ENCODE measurements at regions not wholly inside any gene's neighbourhood (a gene's known extent, or its start where the extent isn't known, plus 50 kb on each side); places are given as distances from the start of the nearest gene placed in this dataset.

GRCh38 chr13:39956036-39956435 lies 300.6 kb downstream of the COG6 start:
- no peaks in the 10 kb centered on the region for H3K36me3 Mint-ChIP-seq (ENCODE audit: unreplicated experiment)
- H3K9me3 Mint-ChIP-seq (ENCODE audit: unreplicated experiment): no peaks in the 10 kb centered on the region
- H3K4me3 Mint-ChIP-seq (ENCODE audit: unreplicated experiment): no peak overlapping the region
- TF ChIP-seq, protein P1, sequence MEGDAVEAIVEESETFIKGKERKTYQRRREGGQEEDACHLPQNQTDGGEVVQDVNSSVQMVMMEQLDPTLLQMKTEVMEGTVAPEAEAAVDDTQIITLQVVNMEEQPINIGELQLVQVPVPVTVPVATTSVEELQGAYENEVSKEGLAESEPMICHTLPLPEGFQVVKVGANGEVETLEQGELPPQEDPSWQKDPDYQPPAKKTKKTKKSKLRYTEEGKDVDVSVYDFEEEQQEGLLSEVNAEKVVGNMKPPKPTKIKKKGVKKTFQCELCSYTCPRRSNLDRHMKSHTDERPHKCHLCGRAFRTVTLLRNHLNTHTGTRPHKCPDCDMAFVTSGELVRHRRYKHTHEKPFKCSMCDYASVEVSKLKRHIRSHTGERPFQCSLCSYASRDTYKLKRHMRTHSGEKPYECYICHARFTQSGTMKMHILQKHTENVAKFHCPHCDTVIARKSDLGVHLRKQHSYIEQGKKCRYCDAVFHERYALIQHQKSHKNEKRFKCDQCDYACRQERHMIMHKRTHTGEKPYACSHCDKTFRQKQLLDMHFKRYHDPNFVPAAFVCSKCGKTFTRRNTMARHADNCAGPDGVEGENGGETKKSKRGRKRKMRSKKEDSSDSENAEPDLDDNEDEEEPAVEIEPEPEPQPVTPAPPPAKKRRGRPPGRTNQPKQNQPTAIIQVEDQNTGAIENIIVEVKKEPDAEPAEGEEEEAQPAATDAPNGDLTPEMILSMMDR (IDR thresholded peaks at IDR 0.05; ENCODE audit: partially characterized antibody, unreplicated experiment): no peak
- DNase-seq: no peak
- no peaks in the 10 kb centered on the region for H3K27me3 Mint-ChIP-seq (ENCODE audit: unreplicated experiment)
- no peak overlapping the region for H3K27ac Mint-ChIP-seq (ENCODE audit: unreplicated experiment)
- peaks cover 2% of the 10 kb centered on the region for H3K4me1 Mint-ChIP-seq (ENCODE audit: low read depth, unreplicated experiment)

GRCh38 chr13:39957868-39958677 lies 302.6 kb downstream of the COG6 start:
- Mint-ChIP-seq H3K9me3 (ENCODE audit: unreplicated experiment) (no peaks in the 10 kb centered on the region), H3K27ac (ENCODE audit: unreplicated experiment) (no peak overlapping the region), H3K4me3 (ENCODE audit: unreplicated experiment) (no peak overlapping the region), H3K27me3 (ENCODE audit: unreplicated experiment) (no peaks in the 10 kb centered on the region), H3K4me1 (ENCODE audit: low read depth, unreplicated experiment) (peaks cover 2% of the 10 kb centered on the region), H3K36me3 (ENCODE audit: unreplicated experiment) (no peaks in the 10 kb centered on the region)
- no peak for DNase-seq
- TF ChIP-seq, protein P1 (IDR thresholded peaks at IDR 0.05; ENCODE audit: partially characterized antibody, unreplicated experiment): no peak

- TF ChIP-seq, protein P1 (IDR thresholded peaks at IDR 0.05; ENCODE audit: partially characterized antibody, unreplicated experiment): no peak
- DNase-seq: no peak
- Mint-ChIP-seq H3K9me3 (ENCODE audit: unreplicated experiment) (no peaks in the 10 kb centered on the region), H3K27me3 (ENCODE audit: unreplicated experiment) (no peaks in the 10 kb centered on the region), H3K4me1 (ENCODE audit: low read depth, unreplicated experiment) (peaks cover 2% of the 10 kb centered on the region), H3K4me3 (ENCODE audit: unreplicated experiment) (no peak overlapping the region), H3K27ac (ENCODE audit: unreplicated experiment) (no peak overlapping the region), H3K36me3 (ENCODE audit: unreplicated experiment) (no peaks in the 10 kb centered on the region)
Observed at GRCh38 chr13:39959497-39960144, 304.2 kb downstream of the COG6 start.

- TF ChIP-seq, protein P1 (IDR thresholded peaks at IDR 0.05; ENCODE audit: partially characterized antibody, unreplicated experiment): no peak
- Mint-ChIP-seq H3K4me3 (ENCODE audit: unreplicated experiment) (no peak overlapping the region), H3K36me3 (ENCODE audit: unreplicated experiment) (no peaks in the 10 kb centered on the region), H3K4me1 (ENCODE audit: low read depth, unreplicated experiment) (peaks cover 2% of the 10 kb centered on the region), H3K27me3 (ENCODE audit: unreplicated experiment) (no peaks in the 10 kb centered on the region), H3K9me3 (ENCODE audit: unreplicated experiment) (no peaks in the 10 kb centered on the region), H3K27ac (ENCODE audit: unreplicated experiment) (no peak overlapping the region)
- no peak for DNase-seq
Observed at GRCh38 chr13:39960191-39960590, 304.7 kb downstream of the COG6 start.

DNA sequence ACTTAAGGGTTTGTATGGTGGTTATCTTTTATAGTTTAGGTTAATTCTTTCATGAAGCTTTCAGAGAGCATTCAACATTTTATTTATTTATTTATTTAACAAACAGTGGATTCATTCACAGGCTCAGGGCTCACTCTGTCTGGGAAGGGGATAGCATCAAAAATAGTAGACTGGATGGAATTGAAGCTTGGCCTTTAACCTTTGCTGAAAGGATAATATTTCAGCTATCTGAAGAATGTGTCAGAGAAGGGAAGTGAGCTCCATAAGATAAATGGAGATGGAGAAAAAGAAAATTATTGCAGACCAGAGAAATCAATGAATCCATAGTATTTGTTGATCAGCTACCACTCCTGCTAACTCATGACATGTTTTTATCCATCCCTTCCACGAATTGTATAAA lies 305.6 kb downstream of the COG6 start:
- H3K36me3 Mint-ChIP-seq (ENCODE audit: unreplicated experiment): no peaks in the 10 kb centered on the region
- H3K27ac Mint-ChIP-seq (ENCODE audit: unreplicated experiment): no peak overlapping the region

More for the DNA sequence above, 305.6 kb downstream of the COG6 start:
- DNase-seq: no peak
- H3K4me3 Mint-ChIP-seq (ENCODE audit: unreplicated experiment): no peak overlapping the region
- no peaks in the 10 kb centered on the region for H3K27me3 Mint-ChIP-seq (ENCODE audit: unreplicated experiment)
- peaks cover 2% of the 10 kb centered on the region for H3K4me1 Mint-ChIP-seq (ENCODE audit: low read depth, unreplicated experiment)
- TF ChIP-seq, protein P1 (IDR thresholded peaks at IDR 0.05; ENCODE audit: partially characterized antibody, unreplicated experiment): no peak
- no peaks in the 10 kb centered on the region for H3K9me3 Mint-ChIP-seq (ENCODE audit: unreplicated experiment)

Measured in glutamatergic neuron (in vitro differentiated cells).